Kidney epithelial cell (primary cell): ENCODE measurements at regions not wholly inside any gene's neighbourhood (a gene's known extent, or its start where the extent isn't known, plus 50 kb on each side); places are given as distances from the start of the nearest gene placed in this dataset.
"Not testable (repeated sequence)": the region's sequence is repeated elsewhere in the genome, so short reads cannot be mapped to it uniquely, and the experiment has no call there.

Experiments
- DNase-seq: peaks from one replicate; pipeline ENCODE4 v3.0.0-alpha.2; 2010; ENCODE audit warnings: low read depth
- H3K27me3 ChIP-seq: 2 replicates; pipeline ENCODE4 v1.6.0; 2011; ENCODE audit warnings: low read length; ENCODE audit not compliant: control insufficient read depth, insufficient read depth
- H3K36me3 ChIP-seq: 2 replicates; pipeline ENCODE4 v1.5.1; 2011; ENCODE audit warnings: low read length; ENCODE audit not compliant: control insufficient read depth, insufficient read depth
- H3K4me3 ChIP-seq: 2 replicates; pipeline ENCODE4 v1.5.1; 2011; ENCODE audit warnings: low read depth, mild to moderate bottlenecking, control low read depth, low read length
- CTCF ChIP-seq: IDR thresholded peaks from 2 replicates; pipeline ENCODE4 v1.5.1; 2011; ENCODE audit warnings: mild to moderate bottlenecking, moderate library complexity, low read length, control low read depth, inconsistent platforms; ENCODE audit not compliant: insufficient read depth, poor library complexity, severe bottlenecking

GRCh38 chr7:142642316-142642715 lies 107.0 kb upstream of the PRSS1 start:
- DNase-seq = no peak
- TF ChIP-seq CTCF = no peak
- no peak overlapping the region for H3K4me3 ChIP-seq
- H3K36me3 ChIP-seq = no peaks in the 10 kb centered on the region
- peaks cover 2% of the 10 kb centered on the region for H3K27me3 ChIP-seq

- not testable (repeated sequence) for H3K36me3 ChIP-seq, H3K4me3 ChIP-seq, H3K27me3 ChIP-seq, DNase-seq
These were observed 108.0 kb upstream of the PRSS1 start for GRCh38 chr7:142641252-142641651.

- no peak for TF ChIP-seq CTCF
- no peaks in the 10 kb centered on the region for H3K36me3 ChIP-seq
- peaks cover 2% of the 10 kb centered on the region for H3K27me3 ChIP-seq
- H3K4me3 ChIP-seq = no peak overlapping the region
- no peak for DNase-seq
These were observed 110.7 kb upstream of the PRSS1 start for GRCh38 chr7:142638581-142638980.

- no peak overlapping the region for H3K4me3 ChIP-seq
- no peak for DNase-seq
- H3K27me3 ChIP-seq = peaks cover 2% of the 10 kb centered on the region
- H3K36me3 ChIP-seq = no peaks in the 10 kb centered on the region
- TF ChIP-seq CTCF = no peak
These were observed 112.0 kb upstream of the PRSS1 start for GRCh38 chr7:142637240-142637639.

GRCh38 chr7:142636751-142637150 lies 112.5 kb upstream of the PRSS1 start:
- DNase-seq = no peak
- Histone ChIP-seq H3K36me3 (no peaks in the 10 kb centered on the region), H3K27me3 (peaks cover 1% of the 10 kb centered on the region), H3K4me3 (no peak overlapping the region)
- no peak for TF ChIP-seq CTCF

- DNase-seq, H3K4me3 ChIP-seq, H3K27me3 ChIP-seq: not testable (repeated sequence)
These were observed 113.2 kb upstream of the PRSS1 start for GRCh38 chr7:142636107-142636506.

GRCh38 chr7:142632271-142633134 lies 116.8 kb upstream of the PRSS1 start:
- Histone ChIP-seq H3K4me3 (no peak overlapping the region), H3K27me3 (no peaks in the 10 kb centered on the region), H3K36me3 (no peaks in the 10 kb centered on the region)
- no peak for DNase-seq
- peak; percentile 72 for TF ChIP-seq CTCF

More at GRCh38 chr7:142636107-142636506, 113.2 kb upstream of the PRSS1 start:
- H3K36me3 ChIP-seq = not testable (repeated sequence)
